T47D (cell line): ENCODE measurements at regions not wholly inside any gene's neighbourhood (a gene's known extent, or its start where the extent isn't known, plus 50 kb on each side); places are given as distances from the start of the nearest gene placed in this dataset.
"Not testable (repeated sequence)": the region's sequence is repeated elsewhere in the genome, so short reads cannot be mapped to it uniquely, and the experiment has no call there.

Source experiments
- DNase-seq, 2 experiments: peaks; one replicate each; pipeline versions ENCODE4 v3.0.0 to v3.0.0-alpha.2; 2011 to 2012; ENCODE audit warnings: low read depth in 1 of 2, low spot score in 1 of 2
- JUND ChIP-seq: IDR thresholded peaks from 2 replicates; pipeline ENCODE4 v1.6.1; 2012; ENCODE audit warnings: low read depth
- in situ Hi-C: cut with HindIII; loops from 2 replicates; pipeline ENCODE4 v1.10.0; 2016; ENCODE audit warnings: low sequenced_read_pairs, low pct_unique_long_range_greater_than_20kb

GRCh38 chr6:40887792-40888340 is 151.2 kb downstream of the UNC5CL start:
- DNase-seq, result no peak
- no peak for TF ChIP-seq JUND
- in situ Hi-C loops, result no loop called here

GRCh38 chr6:40887079-40887791 is 151.8 kb downstream of the UNC5CL start:
- DNase-seq, result peak in 1 of 2 experiments; percentile 10
- no peak for TF ChIP-seq JUND
- in situ Hi-C loops, result no loop called here

- DNase-seq, result no peak
- no peak for TF ChIP-seq JUND
- in situ Hi-C loops, result no loop called here
Measured at GRCh38 chr6:40885139-40885774, 153.8 kb downstream of the UNC5CL start.

GRCh38 chr6:40882323-40882997 is 156.6 kb downstream of the UNC5CL start:
- TF ChIP-seq JUND, result no peak
- in situ Hi-C loops, result no loop called here
- DNase-seq, result no peak

- no peak for DNase-seq
- in situ Hi-C loops, result no loop called here
- no peak for TF ChIP-seq JUND
Measured at GRCh38 chr6:40881501-40881900, 157.5 kb downstream of the UNC5CL start.

- DNase-seq, result no peak
- TF ChIP-seq JUND, result no peak
- in situ Hi-C loops, result no loop called here
Measured at GRCh38 chr6:40880906-40881305, 158.1 kb downstream of the UNC5CL start.

GRCh38 chr6:40879169-40879568 is 159.9 kb downstream of the UNC5CL start:
- in situ Hi-C loops, result no loop called here
- TF ChIP-seq JUND, result no peak
- DNase-seq, result no peak

GRCh38 chr6:40877362-40877761 is 161.7 kb downstream of the UNC5CL start:
- in situ Hi-C loops, result no loop called here
- TF ChIP-seq JUND, result no peak
- no peak for DNase-seq

- no peak for TF ChIP-seq JUND
- DNase-seq, result no peak
- in situ Hi-C loops, result no loop called here
Measured at GRCh38 chr6:40876336-40876735, 162.7 kb downstream of the UNC5CL start.

GRCh38 chr6:40874495-40874894 is 164.5 kb downstream of the UNC5CL start:
- peak in 1 of 2 experiments; percentile 57 for DNase-seq
- no peak for TF ChIP-seq JUND
- in situ Hi-C loops, result no loop called here

GRCh38 chr6:40871424-40871823 is 167.6 kb downstream of the UNC5CL start:
- DNase-seq, result no peak
- no peak for TF ChIP-seq JUND
- in situ Hi-C loops, result no loop called here

- in situ Hi-C loops, DNase-seq: not testable (repeated sequence)
Measured at GRCh38 chr6:40868089-40868865, 170.7 kb downstream of the UNC5CL start.

- DNase-seq, in situ Hi-C loops: not testable (repeated sequence)
Measured at GRCh38 chr6:40867527-40867926, 171.5 kb downstream of the UNC5CL start.

- in situ Hi-C loops, DNase-seq: not testable (repeated sequence)
Measured at GRCh38 chr6:40865259-40865658, 173.8 kb downstream of the UNC5CL start.
